SU-DHL-6 (cell line): ENCODE measurements at regions not wholly inside any gene's neighbourhood (a gene's known extent, or its start where the extent isn't known, plus 50 kb on each side); places are given as distances from the start of the nearest gene placed in this dataset.
"Not testable (repeated sequence)": the region's sequence is repeated elsewhere in the genome, so short reads cannot be mapped to it uniquely, and the experiment has no call there.

ENCODE experiments used
- H2AFZ ChIP-seq: fragments of 200-600 bp; sonication (generic); 2 replicates; pipeline ENCODE4 v1.6.1; 2014; ENCODE audit warnings: low read depth, mild to moderate bottlenecking, moderate library complexity, mixed read lengths, antibody characterized with exemption, low read length; ENCODE audit not compliant: severe bottlenecking
- H3F3A ChIP-seq: fragments of 200-600 bp; shearing (Covaris generic); 2 replicates; pipeline ENCODE4 v1.6.0; 2016; ENCODE audit warnings: antibody characterized with exemption, mild to moderate bottlenecking; ENCODE audit not compliant: insufficient read depth
- H3K27ac ChIP-seq: fragments of 200-600 bp; sonication (generic); 2 replicates; pipeline ENCODE4 v1.5.1; 2016; ENCODE audit warnings: low read depth, mild to moderate bottlenecking, low read length, moderate library complexity, mixed read lengths
- H3K27me3 ChIP-seq: fragments of 200-600 bp; sonication (generic), shearing (Covaris generic); 2 replicates; pipeline ENCODE4 v1.6.0; 2014; ENCODE audit warnings: mild to moderate bottlenecking, low read length
- H3K36me3 ChIP-seq: fragments of 200-600 bp; sonication (generic); 2 replicates; pipeline ENCODE4 v1.6.1; 2014; ENCODE audit warnings: mild to moderate bottlenecking, low read length, mixed read lengths
- H3K4me2 ChIP-seq: fragments of 300-600, 200-600 bp; shearing (Covaris generic), sonication (generic); 2 replicates; pipeline ENCODE4 v1.6.0; 2014; ENCODE audit warnings: low read length, low read depth, mild to moderate bottlenecking; ENCODE audit not compliant: poor library complexity, severe bottlenecking
- H3K4me3 ChIP-seq: fragments of 200-600 bp; sonication (generic); 2 replicates; pipeline ENCODE4 v1.5.1; 2014; ENCODE audit warnings: antibody characterized with exemption, low read length, mild to moderate bottlenecking, mixed read lengths; ENCODE audit not compliant: insufficient read depth, poor library complexity, severe bottlenecking
- H3K79me2 ChIP-seq: fragments of 200-600 bp; sonication (generic); 2 replicates; pipeline ENCODE4 v1.6.1; 2014; ENCODE audit warnings: mild to moderate bottlenecking, low read length, moderate library complexity; ENCODE audit not compliant: insufficient read depth
- H3K9ac ChIP-seq: fragments of 200-600 bp; sonication (generic); 2 replicates; pipeline ENCODE4 v1.7.0; 2014; ENCODE audit warnings: mild to moderate bottlenecking, low read length
- H3K9me2 ChIP-seq: fragments of 200-600 bp; sonication (generic); replicated peaks from 2 replicates; pipeline ENCODE4 v1.6.1; 2014; ENCODE audit warnings: low read length; ENCODE audit not compliant: insufficient read depth
- H3K9me3 ChIP-seq: fragments of 200-600 bp; sonication (generic); 2 replicates; pipeline ENCODE4 v1.6.1; 2014; ENCODE audit warnings: low read length, mixed read lengths; ENCODE audit not compliant: insufficient read depth
- H4K20me1 ChIP-seq: fragments of 200-600 bp; sonication (generic); 2 replicates; pipeline ENCODE4 v1.6.1; 2014; ENCODE audit warnings: low read depth, mild to moderate bottlenecking, antibody characterized with exemption, low read length, moderate library complexity, mixed read lengths
- CTCF ChIP-seq: fragments of 200-600 bp; sonication (generic); IDR thresholded peaks from one replicate; pipeline ENCODE4 v1.5.1; 2017; ENCODE audit warnings: antibody characterized with exemption, mild to moderate bottlenecking, low read length, moderate library complexity; ENCODE audit not compliant: insufficient read depth, poor library complexity, severe bottlenecking
- EZH2phosphoT487 ChIP-seq: fragments of 200-600 bp; sonication (generic), shearing (Covaris generic); conservative IDR thresholded peaks from 2 replicates; pipeline ENCODE4 v1.6.1; 2018; ENCODE audit warnings: mild to moderate bottlenecking, antibody characterized with exemption, low read length, moderate library complexity, mixed read lengths

DNA sequence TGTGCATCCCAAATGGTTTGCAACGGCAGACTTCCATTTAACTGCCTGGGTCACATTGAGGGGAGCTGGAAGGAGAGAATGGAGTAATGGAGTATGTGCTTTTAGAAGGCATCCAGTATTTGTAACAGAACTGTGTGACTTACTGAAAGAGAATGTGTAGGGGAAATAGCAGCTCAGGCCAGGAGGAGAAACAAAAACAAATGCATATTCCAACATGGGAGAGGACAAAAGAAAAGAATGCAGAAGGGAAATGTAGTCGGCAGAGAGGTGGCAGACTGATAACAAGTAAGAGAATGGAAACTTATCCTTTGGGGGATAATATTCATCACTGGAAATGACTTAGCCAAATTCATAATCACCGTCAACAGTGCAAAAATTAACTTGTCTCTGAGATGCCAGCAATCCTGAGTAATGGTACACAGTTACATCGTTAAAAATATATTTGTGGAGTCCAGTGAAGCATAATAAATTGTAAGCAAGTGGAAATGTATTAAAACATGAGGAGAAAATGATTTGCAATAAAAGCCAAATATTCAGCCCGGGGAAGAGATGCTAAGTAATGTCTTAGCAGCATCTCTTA is 294.9 kb upstream of the SGO1 start:
- TF ChIP-seq EZH2phosphoT487 (no peak), CTCF (no peak)
- no peaks in the 10 kb centered on the region for H3K79me2 ChIP-seq
- no peak overlapping the region for H3K4me2 ChIP-seq
- H4K20me1 ChIP-seq: no peaks in the 10 kb centered on the region
- no peaks in the 10 kb centered on the region for H3K9me3 ChIP-seq
- H3K27ac ChIP-seq: no peak overlapping the region
- H2AFZ ChIP-seq: no peak overlapping the region
- no peaks in the 10 kb centered on the region for H3K9me2 ChIP-seq
- H3K27me3 ChIP-seq: no peaks in the 10 kb centered on the region
- no peaks in the 10 kb centered on the region for H3F3A ChIP-seq
- no peaks in the 10 kb centered on the region for H3K36me3 ChIP-seq
- H3K4me3 ChIP-seq: no peak overlapping the region
- H3K9ac ChIP-seq: no peak overlapping the region

DNA sequence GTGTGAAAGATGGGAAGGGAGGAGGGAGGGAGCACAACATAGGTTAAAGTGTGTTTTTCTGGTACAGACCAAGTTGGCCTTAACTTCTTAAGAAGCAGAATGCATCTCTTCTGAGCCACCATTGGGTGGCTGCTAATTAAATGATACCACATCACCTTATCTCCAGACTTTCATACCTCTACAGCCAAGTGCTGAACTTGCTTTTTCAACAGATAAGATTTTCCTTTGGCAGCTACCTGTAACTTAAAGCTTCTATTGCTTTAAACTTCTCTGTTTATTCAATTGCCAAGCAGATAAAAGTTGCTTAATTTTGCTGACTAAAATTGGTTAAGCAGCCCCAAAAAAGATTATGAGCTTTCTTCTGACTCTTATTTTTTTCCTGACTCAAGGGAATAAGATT is 292.4 kb upstream of the SGO1 start:
- Histone ChIP-seq H3K27me3 (no peaks in the 10 kb centered on the region), H3K27ac (no peak overlapping the region), H2AFZ (no peak overlapping the region)

DNA sequence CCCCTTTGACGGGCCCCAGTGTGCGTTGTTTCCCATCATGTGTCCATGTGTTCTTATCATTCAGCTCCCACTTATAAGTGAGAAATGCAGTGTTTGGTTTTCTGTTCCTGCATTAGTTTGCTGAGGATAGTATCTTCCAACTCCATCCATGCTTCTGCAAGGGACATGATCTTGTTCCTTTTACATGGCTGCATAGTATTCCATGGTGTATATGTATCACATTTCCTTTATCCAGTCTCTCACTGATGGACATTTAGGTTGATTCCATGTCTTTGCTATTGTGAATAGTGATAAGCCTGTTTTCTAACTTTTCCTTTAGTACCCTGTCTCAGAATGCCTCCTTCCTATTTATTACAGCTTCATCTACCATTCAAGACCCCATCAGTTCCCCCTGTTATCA is 278.2 kb upstream of the SGO1 start:
- not testable (repeated sequence) for H4K20me1 ChIP-seq, H3K4me3 ChIP-seq, H3K9ac ChIP-seq, H3K36me3 ChIP-seq, H3K4me2 ChIP-seq, H3K9me2 ChIP-seq, H2AFZ ChIP-seq, H3K27ac ChIP-seq, H3K79me2 ChIP-seq, H3K9me3 ChIP-seq, H3F3A ChIP-seq, H3K27me3 ChIP-seq

More for the DNA sequence above, 292.4 kb upstream of the SGO1 start:
- no peak overlapping the region for H3K4me3 ChIP-seq
- no peaks in the 10 kb centered on the region for H3K36me3 ChIP-seq
- no peaks in the 10 kb centered on the region for H3K79me2 ChIP-seq
- H3K9me3 ChIP-seq: no peaks in the 10 kb centered on the region
- H3K9me2 ChIP-seq: no peaks in the 10 kb centered on the region
- H3K4me2 ChIP-seq: no peak overlapping the region
- H3K9ac ChIP-seq: no peak overlapping the region
- TF ChIP-seq EZH2phosphoT487 (no peak), CTCF (no peak)
- no peaks in the 10 kb centered on the region for H4K20me1 ChIP-seq
- H3F3A ChIP-seq: no peaks in the 10 kb centered on the region

DNA sequence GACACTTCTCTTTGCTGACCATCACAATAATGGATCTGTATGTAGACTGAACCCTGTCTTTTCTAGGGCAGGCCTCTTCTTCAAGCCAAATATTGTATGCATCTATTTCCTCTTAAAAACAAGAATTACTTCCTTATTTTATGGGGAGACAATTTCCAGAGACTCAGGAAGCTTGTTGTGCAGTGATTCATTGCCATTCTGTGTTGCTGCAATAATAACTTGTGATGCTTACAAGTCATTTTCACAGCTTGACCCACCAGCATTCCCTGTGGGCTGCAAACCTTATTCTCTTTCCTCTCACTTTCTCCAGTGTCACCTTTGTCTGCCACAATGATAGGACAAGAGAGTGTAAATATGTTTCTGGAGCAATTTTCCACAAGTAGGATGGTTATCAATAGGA is 276.7 kb upstream of the SGO1 start:
- no peaks in the 10 kb centered on the region for H3K9me3 ChIP-seq
- no peak for TF ChIP-seq CTCF
- TF ChIP-seq EZH2phosphoT487: no peak
- H4K20me1 ChIP-seq: no peaks in the 10 kb centered on the region
- no peak overlapping the region for H3K27ac ChIP-seq
- no peaks in the 10 kb centered on the region for H3K36me3 ChIP-seq
- H3K79me2 ChIP-seq: no peaks in the 10 kb centered on the region
- H3F3A ChIP-seq: no peaks in the 10 kb centered on the region
- H2AFZ ChIP-seq: no peak overlapping the region
- no peaks in the 10 kb centered on the region for H3K27me3 ChIP-seq
- no peak overlapping the region for H3K9ac ChIP-seq
- H3K9me2 ChIP-seq: no peaks in the 10 kb centered on the region
- no peak overlapping the region for H3K4me2 ChIP-seq
- no peak overlapping the region for H3K4me3 ChIP-seq
